Activated T-cell treated with anti-CD3 and anti-CD28 coated beads, Interleukin-2, amount 50 U/mL, for 72 hours (primary cell): ENCODE measurements at regions not wholly inside any gene's neighbourhood (a gene's known extent, or its start where the extent isn't known, plus 50 kb on each side); places are given as distances from the start of the nearest gene placed in this dataset.
"Not testable (repeated sequence)": the region's sequence is repeated elsewhere in the genome, so short reads cannot be mapped to it uniquely, and the experiment has no call there.

Experiments used
- ATAC-seq, 2 donors: fragments of 150-1000 bp; cut with Tn5 transposase; replicated peaks in 1 of 2; 2 replicates each; pipeline ENCODE4 v1.10.0; 2021; ENCODE audit warnings: moderate library complexity in 2 of 2, mild to moderate bottlenecking in 1 of 2
- DNase-seq, 2 donors: peaks; one replicate each; pipeline ENCODE4 v3.0.0; 2021 to 2022; ENCODE audit warnings: mixed read lengths in 1 of 2
- H3K27ac Mint-ChIP-seq: one replicate; pipeline ENCODE4 v1.8.0; 2022; ENCODE audit warnings: mild to moderate bottlenecking, moderate library complexity, mixed read lengths
- H3K27me3 Mint-ChIP-seq: one replicate; pipeline ENCODE4 v1.8.0; 2022; ENCODE audit warnings: low read depth, mixed read lengths
- H3K36me3 Mint-ChIP-seq, 2 donors: one replicate each; pipeline ENCODE4 v1.8.0; 2022; ENCODE audit warnings: mixed read lengths in 2 of 2, mild to moderate bottlenecking in 1 of 2; ENCODE audit not compliant: insufficient read depth in 2 of 2
- H3K4me1 Mint-ChIP-seq: one replicate; pipeline ENCODE4 v1.8.0; 2022; ENCODE audit warnings: low read depth, mixed read lengths
- H3K4me3 Mint-ChIP-seq, 2 donors: one replicate each; pipeline ENCODE4 v1.8.0; 2022; ENCODE audit warnings: mild to moderate bottlenecking in 2 of 2, mixed read lengths in 2 of 2, moderate library complexity in 2 of 2
- H3K9me3 Mint-ChIP-seq, 2 donors: one replicate each; pipeline ENCODE4 v1.8.0; 2022; ENCODE audit warnings: mixed read lengths in 2 of 2

DNA sequence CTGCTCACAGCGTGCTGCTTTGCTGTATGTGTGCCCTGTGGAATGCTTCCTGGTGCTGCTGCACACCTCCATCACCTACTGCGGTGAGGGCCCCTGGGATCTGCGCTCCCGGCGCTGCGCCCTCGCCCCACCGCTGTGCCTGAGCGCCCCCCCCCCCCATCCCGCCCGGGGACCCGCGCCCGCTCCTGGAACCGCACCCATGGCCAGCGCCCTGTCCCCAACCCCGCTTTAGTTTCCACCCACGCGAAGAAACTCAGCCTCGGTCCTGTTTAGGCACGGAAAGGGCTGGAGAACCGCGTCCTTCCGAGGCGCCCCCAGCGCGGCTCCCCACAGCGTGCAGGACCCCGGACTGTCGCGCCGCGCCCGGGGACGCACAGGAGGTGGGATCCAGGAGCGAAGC lies 265.5 kb downstream of the POTEB3 start:
- H3K4me3 Mint-ChIP-seq, H3K9me3 Mint-ChIP-seq, DNase-seq, H3K36me3 Mint-ChIP-seq, H3K27ac Mint-ChIP-seq, H3K4me1 Mint-ChIP-seq, ATAC-seq, H3K27me3 Mint-ChIP-seq: not testable (repeated sequence)

DNA sequence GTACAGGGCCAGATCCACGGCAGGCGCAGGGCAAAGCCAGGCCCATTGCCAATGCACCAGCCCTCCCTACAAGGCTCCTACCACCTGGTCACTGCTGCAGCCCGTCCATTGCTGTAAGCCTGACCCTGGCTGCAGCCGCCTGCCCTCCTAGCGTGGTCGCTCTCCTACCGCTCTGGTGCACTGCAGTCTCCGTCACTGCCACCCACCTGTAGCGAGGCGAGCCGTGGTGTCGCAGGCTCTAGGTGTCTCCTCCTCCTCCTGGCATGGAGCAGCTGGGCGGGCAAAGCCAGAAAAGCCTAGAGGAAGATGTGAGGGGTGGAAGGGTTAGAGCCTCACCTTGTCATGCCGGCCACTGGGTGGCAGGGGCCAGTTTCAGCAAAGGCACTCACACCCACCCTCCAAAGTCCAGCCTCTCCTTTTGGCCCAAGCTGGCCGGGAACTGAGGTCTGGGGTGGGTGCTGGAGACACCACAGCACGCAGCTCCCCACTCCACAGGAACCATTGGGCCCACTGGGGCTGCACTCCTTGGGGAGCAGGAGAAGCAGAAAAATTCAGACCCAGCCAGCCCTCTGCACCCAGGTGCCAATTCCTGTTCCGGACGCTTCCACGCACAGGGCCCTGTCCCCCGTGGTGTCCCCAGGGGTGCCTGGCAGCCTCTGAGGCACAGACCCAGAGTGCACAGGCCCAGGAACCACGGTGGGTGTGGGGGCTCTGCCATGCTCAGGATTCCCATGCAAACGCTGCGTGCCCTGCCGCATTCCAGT lies 285.3 kb upstream of the POTEB2 start:
- not testable (repeated sequence) for H3K4me1 Mint-ChIP-seq, DNase-seq, H3K9me3 Mint-ChIP-seq, H3K36me3 Mint-ChIP-seq, H3K27me3 Mint-ChIP-seq, ATAC-seq, H3K27ac Mint-ChIP-seq, H3K4me3 Mint-ChIP-seq

DNA sequence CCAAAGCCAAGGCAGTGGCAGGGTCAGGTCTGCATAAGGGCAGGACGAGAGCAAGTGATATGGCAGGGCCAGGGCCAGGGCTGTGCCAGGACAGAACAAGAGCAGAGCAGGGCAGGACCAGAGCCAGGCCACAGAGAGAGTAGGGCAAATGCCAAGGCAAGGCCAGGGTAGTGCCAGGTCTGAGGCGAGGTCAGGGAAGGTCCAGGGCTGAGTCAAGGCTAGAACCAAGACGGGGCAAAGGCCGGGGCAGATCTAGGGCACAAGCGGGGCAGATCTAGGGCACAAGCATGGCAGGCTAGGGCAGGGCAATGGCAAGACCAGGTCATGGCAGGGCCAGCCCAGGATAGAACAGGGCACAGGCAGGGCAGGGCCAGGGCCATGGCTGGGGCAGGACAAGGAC lies 282.0 kb upstream of the POTEB2 start:
- H3K4me3 Mint-ChIP-seq, H3K27me3 Mint-ChIP-seq, H3K27ac Mint-ChIP-seq, H3K36me3 Mint-ChIP-seq, H3K4me1 Mint-ChIP-seq, DNase-seq, H3K9me3 Mint-ChIP-seq, ATAC-seq: not testable (repeated sequence)

DNA sequence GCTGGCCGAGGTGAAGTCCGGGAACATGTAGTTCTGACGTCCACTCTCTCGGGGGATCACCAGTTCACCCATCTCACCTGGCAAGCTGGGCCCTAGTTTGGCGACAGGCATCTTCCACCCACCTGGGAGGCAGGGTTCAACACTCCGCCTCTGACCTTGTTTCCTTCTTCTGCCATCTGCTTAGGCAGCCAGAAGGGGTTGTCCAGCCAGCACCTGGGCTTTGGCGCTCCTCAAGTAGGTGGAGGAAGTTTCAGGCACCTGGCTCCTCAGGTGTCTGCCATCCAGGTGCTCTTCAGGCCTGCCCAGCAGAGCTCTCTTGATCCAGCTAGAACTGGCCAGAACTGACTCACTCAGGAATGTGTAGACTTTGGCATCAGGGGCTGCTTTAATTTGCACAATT lies 267.8 kb upstream of the POTEB2 start:
- not testable (repeated sequence) for H3K9me3 Mint-ChIP-seq, H3K4me1 Mint-ChIP-seq, H3K27me3 Mint-ChIP-seq, DNase-seq, H3K4me3 Mint-ChIP-seq, H3K27ac Mint-ChIP-seq, H3K36me3 Mint-ChIP-seq, ATAC-seq

- ATAC-seq, H3K36me3 Mint-ChIP-seq, H3K4me1 Mint-ChIP-seq, H3K27me3 Mint-ChIP-seq, H3K27ac Mint-ChIP-seq, DNase-seq, H3K4me3 Mint-ChIP-seq, H3K9me3 Mint-ChIP-seq: not testable (repeated sequence)
These were observed 246.3 kb upstream of the POTEB2 start for GRCh38 chr15:21112271-21113053.

DNA sequence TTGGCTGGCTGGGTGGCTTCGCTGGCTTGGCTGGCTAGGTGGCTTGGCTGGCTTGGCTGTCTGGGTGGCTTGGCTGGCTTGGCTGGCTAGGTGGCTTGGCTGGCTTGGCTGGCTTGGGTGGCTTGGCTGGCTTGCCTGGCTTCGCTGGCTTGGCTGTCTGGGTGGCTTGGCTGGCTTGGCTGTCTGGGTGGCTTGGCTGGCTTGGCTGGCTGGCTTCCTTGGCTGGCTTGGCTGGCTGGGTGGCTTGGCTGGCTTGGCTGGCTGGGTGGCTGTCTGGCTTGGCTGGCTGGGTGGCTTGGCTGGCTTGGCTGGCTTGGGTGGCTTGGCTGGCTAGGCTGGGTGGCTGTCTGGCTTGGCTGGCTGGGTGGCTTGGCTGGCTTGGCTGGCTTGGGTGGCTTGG lies 245.7 kb upstream of the POTEB2 start:
- DNase-seq, H3K9me3 Mint-ChIP-seq, H3K27ac Mint-ChIP-seq, ATAC-seq, H3K36me3 Mint-ChIP-seq, H3K4me3 Mint-ChIP-seq, H3K4me1 Mint-ChIP-seq, H3K27me3 Mint-ChIP-seq: not testable (repeated sequence)

DNA sequence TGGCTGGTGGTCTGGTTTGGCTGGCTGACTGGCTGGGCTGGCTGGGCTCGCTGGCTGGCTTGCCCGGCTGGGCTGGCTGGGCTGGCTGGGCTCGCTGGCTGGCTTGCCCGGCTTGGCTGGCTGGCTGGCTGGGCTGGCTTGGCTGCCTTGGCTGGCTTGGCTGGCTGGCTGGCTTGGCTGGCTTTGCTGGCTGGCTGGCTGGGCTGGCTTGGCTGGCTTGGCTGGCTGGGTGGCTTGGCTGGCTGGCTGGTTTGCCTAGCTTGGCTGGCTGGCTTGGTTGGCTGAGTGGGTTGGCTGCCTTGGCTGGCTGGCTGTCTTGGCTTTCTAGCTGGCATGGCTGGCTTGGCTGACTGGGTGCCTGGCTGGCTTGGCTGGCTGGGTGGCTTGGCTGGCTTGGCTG lies 245.1 kb upstream of the POTEB2 start:
- H3K4me3 Mint-ChIP-seq, H3K27ac Mint-ChIP-seq, H3K36me3 Mint-ChIP-seq, ATAC-seq, H3K4me1 Mint-ChIP-seq, H3K9me3 Mint-ChIP-seq, DNase-seq, H3K27me3 Mint-ChIP-seq: not testable (repeated sequence)

- DNase-seq (peak in 1 of 2 donors; percentile 18), ATAC-seq (peak in 1 of 2 donors; percentile 28)
- not testable (repeated sequence) for H3K4me3 Mint-ChIP-seq, H3K36me3 Mint-ChIP-seq, H3K27me3 Mint-ChIP-seq, H3K4me1 Mint-ChIP-seq, H3K27ac Mint-ChIP-seq, H3K9me3 Mint-ChIP-seq
These were observed 244.2 kb upstream of the POTEB2 start for GRCh38 chr15:21110187-21110804.

DNA sequence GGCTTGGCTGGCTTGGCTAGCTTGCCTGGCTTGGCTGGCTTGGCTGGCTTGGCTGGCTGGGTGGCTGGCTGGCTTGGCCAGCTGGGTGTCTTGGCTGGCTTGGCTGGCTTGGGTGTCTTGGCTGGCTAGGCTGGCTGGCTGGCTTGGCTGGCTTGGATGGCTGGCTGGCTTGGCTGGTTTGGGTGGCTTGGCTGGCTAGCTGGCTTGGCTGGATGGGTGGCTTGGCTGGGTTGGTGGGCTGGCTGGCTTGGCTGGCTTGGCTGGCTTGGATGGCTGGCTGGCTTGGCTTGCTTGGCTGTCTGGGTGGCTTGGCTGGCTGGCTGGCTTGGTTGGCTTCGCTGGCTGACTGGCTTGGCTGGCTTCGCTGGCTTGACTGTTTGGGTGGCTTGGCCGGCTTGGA lies 242.3 kb upstream of the POTEB2 start:
- not testable (repeated sequence) for H3K27me3 Mint-ChIP-seq, H3K36me3 Mint-ChIP-seq, DNase-seq, H3K4me1 Mint-ChIP-seq, H3K9me3 Mint-ChIP-seq, H3K4me3 Mint-ChIP-seq, H3K27ac Mint-ChIP-seq, ATAC-seq

DNA sequence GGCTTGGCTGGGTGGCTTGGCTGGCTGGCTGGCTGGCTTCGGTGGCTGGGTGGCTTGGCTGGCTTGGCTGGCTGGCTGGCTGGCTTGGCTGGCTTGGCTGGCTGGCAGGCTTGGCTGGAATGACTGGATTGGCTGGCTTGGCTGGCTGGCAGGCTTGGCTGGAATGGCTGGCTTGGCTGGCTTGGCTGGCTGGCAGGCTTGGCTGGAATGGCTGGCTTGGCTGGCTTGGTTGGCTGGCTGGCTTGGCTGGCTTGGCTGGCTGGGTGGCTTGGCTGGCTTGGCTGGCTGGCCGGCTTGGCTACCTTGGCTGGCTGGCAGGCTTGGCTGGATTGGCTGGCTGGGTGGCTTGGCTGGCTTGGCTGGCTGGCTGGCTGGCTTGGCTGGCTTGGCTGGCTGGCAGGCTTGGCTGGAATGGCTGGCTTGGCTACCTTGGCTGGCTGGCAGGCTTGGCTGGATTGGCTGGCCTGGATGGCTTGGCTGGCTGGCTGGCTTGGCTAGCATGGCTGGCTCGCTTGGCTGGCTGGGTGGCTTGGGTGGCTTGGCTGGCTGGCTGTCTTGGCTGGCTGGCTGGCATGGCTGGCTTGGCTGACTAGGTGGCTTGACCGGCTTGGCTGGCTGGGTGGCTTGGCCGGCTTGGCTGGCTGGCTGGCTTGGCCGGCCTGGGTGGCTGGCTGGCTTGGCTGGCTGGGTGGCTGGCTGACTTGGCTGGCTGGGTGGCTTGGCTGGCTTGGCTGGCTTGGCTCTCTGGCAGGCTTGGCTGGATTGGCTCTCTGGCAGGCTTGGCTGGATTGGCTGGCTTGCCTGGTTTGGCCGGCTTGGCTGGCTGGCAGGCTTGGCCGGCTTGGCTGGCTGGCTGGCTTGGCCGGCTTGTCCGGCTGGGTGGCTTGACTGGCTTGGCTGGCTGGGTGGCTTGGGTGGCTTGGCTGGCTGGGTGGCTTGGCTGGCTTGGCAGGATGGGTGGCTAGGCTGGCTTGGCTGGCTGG lies 241.6 kb upstream of the POTEB2 start:
- not testable (repeated sequence) for H3K4me3 Mint-ChIP-seq, H3K27ac Mint-ChIP-seq, DNase-seq, H3K27me3 Mint-ChIP-seq, H3K9me3 Mint-ChIP-seq, H3K36me3 Mint-ChIP-seq, H3K4me1 Mint-ChIP-seq
- peak in 1 of 2 donors; percentile 36 for ATAC-seq

DNA sequence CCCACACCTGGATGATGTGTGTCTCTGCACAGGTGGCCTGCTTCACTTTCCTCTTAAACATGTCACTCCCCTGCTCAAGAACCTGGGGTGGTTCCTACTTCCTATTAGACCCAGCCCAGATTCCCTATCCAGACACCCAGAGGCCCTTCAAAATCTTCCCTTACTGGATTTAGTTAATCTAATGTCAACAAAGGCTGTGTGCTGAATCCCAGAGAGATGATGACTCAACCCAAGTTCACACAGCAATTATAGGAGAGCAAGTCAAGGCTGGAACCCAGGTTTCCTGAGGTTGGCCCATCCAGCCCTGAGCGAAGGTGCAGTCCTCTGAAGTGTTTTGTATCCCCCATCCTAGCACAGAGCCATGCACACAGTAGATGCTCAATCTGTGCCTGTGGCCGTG lies 230.5 kb upstream of the POTEB2 start:
- not testable (repeated sequence) for DNase-seq, H3K27ac Mint-ChIP-seq, H3K36me3 Mint-ChIP-seq, H3K9me3 Mint-ChIP-seq, H3K27me3 Mint-ChIP-seq, ATAC-seq, H3K4me3 Mint-ChIP-seq, H3K4me1 Mint-ChIP-seq

- H3K4me3 Mint-ChIP-seq, H3K4me1 Mint-ChIP-seq, ATAC-seq, H3K36me3 Mint-ChIP-seq, H3K9me3 Mint-ChIP-seq, DNase-seq, H3K27me3 Mint-ChIP-seq, H3K27ac Mint-ChIP-seq: not testable (repeated sequence)
These were observed 213.4 kb upstream of the POTEB2 start for GRCh38 chr15:21079544-21079943.

GRCh38 chr15:21068917-21069316 lies 202.8 kb upstream of the POTEB2 start:
- H3K4me1 Mint-ChIP-seq, H3K4me3 Mint-ChIP-seq, H3K27ac Mint-ChIP-seq, H3K36me3 Mint-ChIP-seq, ATAC-seq, H3K9me3 Mint-ChIP-seq, H3K27me3 Mint-ChIP-seq, DNase-seq: not testable (repeated sequence)
